ELR (cell line): ENCODE measurements at regions not wholly inside any gene's neighbourhood (a gene's known extent, or its start where the extent isn't known, plus 50 kb on each side); places are given as distances from the start of the nearest gene placed in this dataset.
"Not testable (repeated sequence)": the region's sequence is repeated elsewhere in the genome, so short reads cannot be mapped to it uniquely, and the experiment has no call there.

Experiments used
- DNase-seq: peaks from one replicate; pipeline ENCODE4 v3.0.0-alpha.2; 2015; ENCODE audit warnings: low read depth

DNA sequence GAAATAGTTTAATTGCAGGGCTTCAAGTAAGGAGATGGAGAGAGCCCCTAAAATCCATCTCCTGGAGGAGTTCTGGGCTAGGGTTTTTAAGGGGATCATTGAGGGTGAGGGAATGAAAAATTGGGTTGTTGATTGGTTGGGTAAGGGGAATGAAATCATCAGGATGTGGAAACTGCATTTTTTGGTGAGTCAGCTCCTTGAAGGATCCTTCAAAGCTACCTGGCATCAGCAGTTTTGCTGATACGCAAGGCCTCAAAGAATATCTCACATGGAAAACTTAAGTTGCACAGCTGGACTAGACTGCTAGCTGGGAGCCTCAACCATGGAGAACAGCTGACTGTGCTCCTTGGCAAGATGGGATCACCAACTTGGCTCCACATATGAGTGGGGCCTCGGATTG is 136.7 kb downstream of the FGF10 start:
- no peak for DNase-seq

GRCh38 chr5:44246986-44247385 is 142.2 kb downstream of the FGF10 start:
- DNase-seq = no peak

DNA sequence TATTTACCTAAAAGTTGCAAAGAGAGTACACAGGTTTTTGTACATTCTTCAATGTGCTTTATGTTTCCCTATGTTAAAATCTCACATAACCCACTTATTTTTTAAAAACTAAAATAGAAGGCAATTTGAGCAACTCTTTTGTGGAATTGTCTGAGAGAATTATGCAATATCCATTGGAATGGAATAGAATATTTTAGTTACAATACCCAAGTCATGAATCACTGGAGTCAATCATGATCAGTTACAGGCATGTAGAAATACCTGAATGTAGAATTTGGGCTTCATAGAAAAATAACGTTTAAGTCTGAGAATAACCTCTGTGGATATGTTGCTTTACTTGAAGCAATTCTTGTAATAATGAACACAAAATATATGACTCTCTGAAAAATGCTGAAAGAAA is 143.3 kb downstream of the FGF10 start:
- no peak for DNase-seq

DNA sequence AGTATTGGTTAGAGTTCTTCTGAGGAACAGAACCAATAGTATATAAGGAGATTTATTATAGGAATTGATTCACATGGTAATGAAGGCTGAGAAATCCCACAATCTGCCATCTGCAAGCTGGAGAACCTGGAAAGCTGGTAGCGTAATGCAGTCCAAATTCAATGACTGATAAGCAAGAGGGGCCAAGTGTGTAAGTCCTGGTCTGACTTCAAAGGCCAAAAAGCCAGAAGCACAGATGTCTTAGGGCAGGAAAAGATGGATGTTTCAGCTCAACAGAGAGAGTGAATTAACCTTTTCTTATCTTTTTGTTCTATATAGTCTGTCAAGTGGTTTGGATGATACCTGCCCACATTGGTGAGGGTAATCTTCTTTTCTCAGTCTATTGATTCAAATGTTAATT is 146.4 kb downstream of the FGF10 start:
- DNase-seq = no peak

- DNase-seq = no peak
These were observed 153.2 kb downstream of the FGF10 start for GRCh38 chr5:44236040-44236439.

GRCh38 chr5:44233691-44234090 is 155.5 kb downstream of the FGF10 start:
- DNase-seq = no peak

- no peak for DNase-seq
These were observed 163.7 kb downstream of the FGF10 start for GRCh38 chr5:44225231-44226160.

DNA sequence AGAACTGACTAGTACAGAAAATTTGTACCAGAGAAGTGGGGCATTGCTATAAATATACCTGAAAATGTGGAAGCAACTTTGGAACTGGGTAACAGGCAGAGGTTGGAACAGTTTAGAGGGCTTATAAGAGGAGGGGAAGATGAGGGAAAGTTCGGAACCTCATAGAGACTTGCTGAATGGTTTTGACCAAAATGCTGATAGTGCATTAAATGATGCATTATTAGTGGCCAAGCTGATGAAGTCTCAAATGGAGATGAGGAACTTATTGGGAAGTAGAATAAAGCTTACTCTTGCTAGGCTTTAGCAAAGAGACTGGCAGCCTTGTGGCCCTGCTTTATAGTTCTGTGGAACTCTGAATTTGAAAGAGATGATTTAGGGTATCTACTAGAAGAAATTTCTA is 189.8 kb downstream of the FGF10 start:
- DNase-seq = no peak

GRCh38 chr5:44189255-44189654 is 200.0 kb downstream of the FGF10 start:
- DNase-seq = no peak

- DNase-seq = no peak
These were observed 201.2 kb downstream of the FGF10 start for GRCh38 chr5:44187973-44188372.

DNA sequence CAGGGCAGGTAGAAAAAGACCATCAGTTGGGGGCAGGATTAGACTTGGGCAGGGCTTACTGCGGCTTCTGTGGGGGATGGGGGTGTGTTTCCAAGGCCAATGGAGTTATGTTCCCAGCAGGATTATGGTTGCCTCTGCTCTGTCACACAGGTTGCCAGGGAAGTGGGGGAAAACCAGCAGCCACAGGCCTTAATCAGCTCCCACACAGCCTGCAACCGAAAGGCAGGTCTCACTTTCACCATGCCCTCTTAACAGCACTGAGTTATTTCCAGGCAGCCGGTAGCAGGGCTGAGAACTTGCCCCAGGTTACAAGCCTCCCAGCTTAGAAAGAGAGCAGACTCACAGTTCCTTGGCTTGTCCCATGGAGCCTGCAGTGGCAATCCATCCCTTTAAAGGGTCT is 205.5 kb downstream of the FGF10 start:
- no peak for DNase-seq

GRCh38 chr5:44183312-44183711 is 205.9 kb downstream of the FGF10 start:
- no peak for DNase-seq

DNA sequence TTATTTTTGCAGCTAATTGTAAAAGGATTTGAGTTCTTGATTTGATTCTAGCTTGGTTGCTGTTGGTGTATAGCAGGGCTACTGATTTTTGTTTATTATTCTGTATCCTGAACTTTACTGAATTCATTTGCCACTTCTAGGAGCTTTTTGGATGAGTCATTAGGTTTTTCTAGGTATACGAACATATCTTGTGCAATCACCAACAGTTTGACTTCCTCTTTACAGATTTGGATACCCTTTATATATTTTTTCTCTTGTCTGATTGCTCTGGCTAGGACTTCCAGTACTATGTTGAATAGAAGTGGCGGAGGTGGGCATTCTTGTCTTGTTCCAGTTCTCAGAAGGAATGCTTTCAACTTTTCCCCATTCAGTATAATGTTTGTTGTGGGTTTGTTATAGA is 210.8 kb downstream of the FGF10 start:
- no peak for DNase-seq

DNA sequence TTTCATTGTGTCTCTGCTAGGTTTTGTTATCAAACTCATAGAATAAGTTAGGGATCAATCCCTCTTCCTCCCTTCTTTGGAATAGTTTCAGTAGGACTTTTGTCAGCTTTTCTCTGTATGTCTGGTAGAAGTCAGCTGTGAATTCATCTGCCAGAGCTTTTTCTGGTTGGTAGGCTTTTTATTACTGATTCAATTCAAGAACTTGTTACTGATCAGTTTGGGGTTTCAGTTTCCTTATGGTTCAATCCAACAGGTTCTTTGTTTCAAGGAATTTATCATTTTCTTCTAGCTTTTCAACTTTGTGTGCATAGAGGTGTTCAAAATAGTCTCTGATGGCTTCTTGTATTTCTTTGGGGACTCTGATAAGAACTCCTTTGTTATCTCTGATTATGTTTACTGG is 221.7 kb downstream of the FGF10 start:
- DNase-seq = no peak

- no peak for DNase-seq
These were observed 228.9 kb downstream of the FGF10 start for GRCh38 chr5:44160369-44160768.

GRCh38 chr5:44150075-44150723 is 239.0 kb downstream of the FGF10 start:
- no peak for DNase-seq

DNA sequence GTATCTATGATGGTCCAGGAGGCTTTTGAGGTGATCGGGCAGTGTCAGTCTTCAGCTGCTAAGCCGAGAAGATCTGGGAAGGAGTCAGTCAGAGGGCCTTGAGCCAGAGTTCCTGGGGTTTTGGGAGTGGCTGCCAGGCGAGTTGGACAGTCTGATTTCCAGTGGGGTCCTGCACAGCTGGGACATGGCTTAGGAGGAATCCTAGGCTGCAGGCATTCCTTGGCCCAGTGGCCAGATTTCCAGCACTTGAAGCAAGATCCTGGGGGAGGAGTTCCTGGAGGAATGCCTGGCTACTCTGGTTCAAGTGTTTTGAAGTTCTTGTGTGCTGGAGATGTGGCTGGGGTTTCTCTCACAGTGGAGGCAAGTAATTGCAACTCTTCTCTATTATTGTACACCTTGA is 271.3 kb downstream of the FGF10 start:
- not testable (repeated sequence) for DNase-seq

- DNase-seq = not testable (repeated sequence)
These were observed 281.0 kb downstream of the FGF10 start for GRCh38 chr5:44108232-44108631.

GRCh38 chr5:44099643-44100042 is 289.6 kb downstream of the FGF10 start:
- DNase-seq = no peak

DNA sequence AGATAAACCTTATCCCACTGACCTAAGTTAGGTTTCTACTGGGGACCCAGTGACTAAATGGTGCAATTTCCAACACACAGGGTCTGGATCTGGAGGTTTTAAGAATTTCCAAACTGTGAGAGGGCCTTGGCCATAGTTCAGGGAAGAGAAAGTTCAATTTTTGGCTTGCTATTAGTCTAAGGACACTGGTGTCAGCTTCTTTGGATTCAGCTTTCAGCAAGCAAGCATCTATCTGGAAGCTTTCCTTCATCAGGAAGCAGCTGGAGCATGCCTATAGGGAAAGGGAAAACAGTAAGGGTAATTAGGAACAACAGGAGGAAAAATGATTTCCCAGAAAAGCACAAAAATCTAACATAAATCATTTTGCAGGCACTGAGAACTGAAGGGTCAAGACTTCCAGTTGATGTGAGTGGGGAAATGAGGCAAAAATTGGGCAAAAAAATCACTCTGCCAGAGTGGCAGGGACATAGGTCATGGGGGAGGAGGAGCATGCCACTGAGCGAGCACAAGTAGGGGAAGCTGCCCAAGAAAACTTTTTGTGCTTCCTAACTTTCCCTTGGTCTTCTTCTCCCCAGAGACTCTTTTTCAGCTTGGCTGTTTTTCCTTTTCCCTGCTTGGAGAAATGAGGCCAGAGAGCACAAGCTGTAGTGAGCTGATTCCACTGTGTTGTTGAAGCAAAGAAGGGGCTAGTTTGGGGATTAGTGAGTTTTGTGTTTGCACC is 299.6 kb downstream of the FGF10 start:
- DNase-seq = no peak

GRCh38 chr5:44085083-44085482 is 304.1 kb downstream of the FGF10 start:
- DNase-seq = no peak

GRCh38 chr5:44074547-44074946 is 314.7 kb downstream of the FGF10 start:
- not testable (repeated sequence) for DNase-seq

DNA sequence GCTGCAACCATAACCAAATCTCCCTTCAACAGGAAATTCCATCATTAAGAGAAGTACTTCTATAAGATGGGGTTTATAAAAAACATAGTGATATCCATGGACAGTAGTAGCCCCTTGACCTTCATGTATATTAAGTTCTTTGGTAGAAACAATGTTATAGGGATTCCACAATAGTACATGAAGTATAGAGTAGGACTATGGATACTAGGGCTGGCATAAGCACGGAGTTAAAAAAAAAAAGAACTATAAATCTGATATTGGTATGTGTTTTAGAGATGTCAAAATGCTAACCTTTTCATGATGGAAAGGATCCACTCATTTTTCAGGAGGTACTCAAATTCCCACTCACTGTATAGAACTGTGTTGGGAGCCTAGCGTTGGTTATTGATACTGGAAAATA is 337.6 kb downstream of the FGF10 start:
- DNase-seq = no peak
